ENCODE measurements at regions not wholly inside any gene's neighbourhood (a gene's known extent, or its start where the extent isn't known, plus 50 kb on each side); places are given as distances from the start of the nearest gene placed in this dataset.
"Not testable (repeated sequence)": the region's sequence is repeated elsewhere in the genome, so short reads cannot be mapped to it uniquely, and the experiment has no call there.

GRCh38 chr14:82811246-82811645 is 1277.6 kb upstream of the SEL1L start:
- H3K9me2 ChIP-seq (ENCODE audit: insufficient read depth): no peaks in the 10 kb centered on the region
- no peak overlapping the region for H3K4me3 ChIP-seq
- no peak overlapping the region for H3K9ac ChIP-seq
- TF ChIP-seq EZH2phosphoT487 (IDR thresholded peaks at IDR 0.05; ENCODE audit: insufficient read depth, low read depth) (no peak), EZH2 (IDR thresholded peaks at IDR 0.05; ENCODE audit: insufficient read depth, poor library complexity, severe bottlenecking) (no peak)
- H3K4me2 ChIP-seq (ENCODE audit: unreplicated experiment): no peak overlapping the region
- H3K27ac ChIP-seq: no peak overlapping the region
- no peaks in the 10 kb centered on the region for H3K79me2 ChIP-seq (ENCODE audit: insufficient read depth)
- H3K27me3 ChIP-seq (replicated peaks; ENCODE audit: insufficient read depth): no peaks in the 10 kb centered on the region
- no peaks in the 10 kb centered on the region for H4K20me1 ChIP-seq (ENCODE audit: insufficient read depth)
- no peaks in the 10 kb centered on the region for H3K9me3 ChIP-seq (ENCODE audit: low read depth)
- no peaks in the 10 kb centered on the region for H3F3A ChIP-seq (ENCODE audit: insufficient read depth)
- 68 to 75% methylated on average over 2 of the region's 2 CpGs for WGBS, 2 experiments (ENCODE audit: low coverage in 1 of 2, low lambda C conversion rate in 2 of 2, missing lambda C conversion rate in 2 of 2)
- no peaks in the 10 kb centered on the region for H3K4me1 ChIP-seq (ENCODE audit: insufficient read depth)
- no peak for DNase-seq
- in situ Hi-C loops (cut with MboI): no loop called here
- H2AFZ ChIP-seq: no peak overlapping the region
- no peaks in the 10 kb centered on the region for H3K36me3 ChIP-seq (ENCODE audit: low read depth)

- H3K79me2 ChIP-seq (ENCODE audit: insufficient read depth); H3K27me3 ChIP-seq (replicated peaks; ENCODE audit: insufficient read depth); H3K4me2 ChIP-seq (ENCODE audit: unreplicated experiment); H3K9me2 ChIP-seq (ENCODE audit: insufficient read depth); H3K36me3 ChIP-seq (ENCODE audit: low read depth); H3F3A ChIP-seq (ENCODE audit: insufficient read depth); H4K20me1 ChIP-seq (ENCODE audit: insufficient read depth); H3K9me3 ChIP-seq (ENCODE audit: low read depth); H3K27ac ChIP-seq; H3K4me1 ChIP-seq (ENCODE audit: insufficient read depth); H3K4me3 ChIP-seq; in situ Hi-C loops (cut with MboI); H3K9ac ChIP-seq; H2AFZ ChIP-seq; DNase-seq: not testable (repeated sequence)
- WGBS, 2 experiments (ENCODE audit: low coverage in 1 of 2, low lambda C conversion rate in 2 of 2, missing lambda C conversion rate in 2 of 2): 81 to 98% methylated on average over 9 to 26 of the region's 28 CpGs
These were observed 1280.7 kb upstream of the SEL1L start for GRCh38 chr14:82814339-82814738.

GRCh38 chr14:82830596-82830995 is 1296.9 kb upstream of the SEL1L start:
- no peaks in the 10 kb centered on the region for H3K4me1 ChIP-seq (ENCODE audit: insufficient read depth)
- H3K79me2 ChIP-seq (ENCODE audit: insufficient read depth): no peaks in the 10 kb centered on the region
- no peak overlapping the region for H3K4me2 ChIP-seq (ENCODE audit: unreplicated experiment)
- no peak overlapping the region for H3K27ac ChIP-seq
- no peak overlapping the region for H2AFZ ChIP-seq
- no peaks in the 10 kb centered on the region for H4K20me1 ChIP-seq (ENCODE audit: insufficient read depth)
- DNase-seq: no peak
- H3K27me3 ChIP-seq (replicated peaks; ENCODE audit: insufficient read depth): no peaks in the 10 kb centered on the region
- H3K36me3 ChIP-seq (ENCODE audit: low read depth): no peaks in the 10 kb centered on the region
- no peak overlapping the region for H3K9ac ChIP-seq
- WGBS, 2 experiments (ENCODE audit: low coverage in 1 of 2, low lambda C conversion rate in 2 of 2, missing lambda C conversion rate in 2 of 2): 48 to 56% methylated on average over 4 of the region's 4 CpGs
- no peaks in the 10 kb centered on the region for H3K9me2 ChIP-seq (ENCODE audit: insufficient read depth)
- H3F3A ChIP-seq (ENCODE audit: insufficient read depth): no peaks in the 10 kb centered on the region
- in situ Hi-C loops (cut with MboI): no loop called here
- no peak overlapping the region for H3K4me3 ChIP-seq
- H3K9me3 ChIP-seq (ENCODE audit: low read depth): no peaks in the 10 kb centered on the region
- TF ChIP-seq EZH2 (IDR thresholded peaks at IDR 0.05; ENCODE audit: insufficient read depth, poor library complexity, severe bottlenecking) (no peak), EZH2phosphoT487 (IDR thresholded peaks at IDR 0.05; ENCODE audit: insufficient read depth, low read depth) (no peak)

- no peaks in the 10 kb centered on the region for H3K4me1 ChIP-seq (ENCODE audit: insufficient read depth)
- no peak for DNase-seq
- 39 to 46% methylated on average over 5 of the region's 5 CpGs for WGBS, 2 experiments (ENCODE audit: low coverage in 1 of 2, low lambda C conversion rate in 2 of 2, missing lambda C conversion rate in 2 of 2)
These were observed 1302.8 kb upstream of the SEL1L start for GRCh38 chr14:82836256-82836950.

More at GRCh38 chr14:82836256-82836950, 1302.8 kb upstream of the SEL1L start:
- Histone ChIP-seq H3K36me3 (ENCODE audit: low read depth) (no peaks in the 10 kb centered on the region), H3F3A (ENCODE audit: insufficient read depth) (no peaks in the 10 kb centered on the region), H3K27me3 (replicated peaks; ENCODE audit: insufficient read depth) (no peaks in the 10 kb centered on the region), H3K9me3 (ENCODE audit: low read depth) (no peaks in the 10 kb centered on the region), H3K4me3 (no peak overlapping the region), H3K9ac (no peak overlapping the region), H3K4me2 (ENCODE audit: unreplicated experiment) (no peak overlapping the region), H2AFZ (no peak overlapping the region), H3K9me2 (ENCODE audit: insufficient read depth) (no peaks in the 10 kb centered on the region), H3K79me2 (ENCODE audit: insufficient read depth) (no peaks in the 10 kb centered on the region), H3K27ac (no peak overlapping the region), H4K20me1 (ENCODE audit: insufficient read depth) (no peaks in the 10 kb centered on the region)
- no peak for TF ChIP-seq EZH2 (IDR thresholded peaks at IDR 0.05; ENCODE audit: insufficient read depth, poor library complexity, severe bottlenecking)
- TF ChIP-seq EZH2phosphoT487 (IDR thresholded peaks at IDR 0.05; ENCODE audit: insufficient read depth, low read depth): no peak
- in situ Hi-C loops (cut with MboI): no loop called here
